MM.1S (cell line): ENCODE measurements at regions not wholly inside any gene's neighbourhood (a gene's known extent, or its start where the extent isn't known, plus 50 kb on each side); places are given as distances from the start of the nearest gene placed in this dataset.

ENCODE experiments used
- DNase-seq: peaks from one replicate; pipeline ENCODE4 v3.0.0-alpha.2; 2015
- H2AFZ ChIP-seq: fragments of 300-600 bp; sonication (generic); 2 replicates; pipeline ENCODE4 v1.6.0; 2016; ENCODE audit warnings: antibody characterized with exemption, low read length
- H3F3A ChIP-seq: fragments of 300-600 bp; sonication (generic); 2 replicates; pipeline ENCODE4 v1.6.1; 2016; ENCODE audit warnings: mild to moderate bottlenecking, antibody characterized with exemption, low read length, moderate library complexity, mixed read lengths; ENCODE audit not compliant: insufficient read depth
- H3K27ac ChIP-seq: fragments of 300-600 bp; sonication (generic); 2 replicates; pipeline ENCODE4 v1.5.1; 2016; ENCODE audit warnings: mild to moderate bottlenecking, low read length
- H3K27me3 ChIP-seq: fragments of 300-600 bp; sonication (generic); replicated peaks from 2 replicates; pipeline ENCODE4 v1.6.0; 2016; ENCODE audit warnings: low read length; ENCODE audit not compliant: insufficient read depth
- H3K36me3 ChIP-seq: fragments of 300-600 bp; sonication (generic); replicated peaks from 2 replicates; pipeline ENCODE4 v1.6.1; 2016; ENCODE audit warnings: mild to moderate bottlenecking, low read length, mixed read lengths; ENCODE audit not compliant: insufficient read depth
- H3K4me1 ChIP-seq: fragments of 300-600 bp; sonication (generic); 2 replicates; pipeline ENCODE4 v1.6.1; 2016; ENCODE audit warnings: low read length, mixed read lengths
- H3K4me2 ChIP-seq: fragments of 300-600 bp; sonication (generic); 2 replicates; pipeline ENCODE4 v1.6.0; 2016; ENCODE audit warnings: low read depth, low read length
- H3K4me3 ChIP-seq: fragments of 300-600 bp; sonication (generic); 2 replicates; pipeline ENCODE4 v1.5.1; 2016; ENCODE audit warnings: low read length, mixed read lengths
- H3K79me2 ChIP-seq: fragments of 300-600 bp; sonication (generic); 2 replicates; pipeline ENCODE4 v1.6.1; 2016; ENCODE audit warnings: mixed run types, low read length, mixed read lengths
- H3K9ac ChIP-seq: fragments of 300-600 bp; sonication (generic); 2 replicates; pipeline ENCODE4 v1.6.1; 2016; ENCODE audit warnings: low read length, mixed read lengths
- H3K9me2 ChIP-seq: fragments of 300-600 bp; sonication (generic); replicated peaks from 2 replicates; pipeline ENCODE4 v1.6.1; 2016; ENCODE audit warnings: mild to moderate bottlenecking, low read length, mixed read lengths; ENCODE audit not compliant: insufficient read depth
- H3K9me3 ChIP-seq: fragments of 300-600 bp; sonication (generic); replicated peaks from 2 replicates; pipeline ENCODE4 v1.6.1; 2016; ENCODE audit warnings: mild to moderate bottlenecking, low read length, mixed read lengths; ENCODE audit not compliant: insufficient read depth
- H4K20me1 ChIP-seq: fragments of 300-600 bp; sonication (generic); 2 replicates; pipeline ENCODE4 v1.6.1; 2016; ENCODE audit warnings: mild to moderate bottlenecking, low read length, moderate library complexity, mixed read lengths; ENCODE audit not compliant: insufficient read depth
- CTCF ChIP-seq: fragments of 300-600 bp; sonication (generic); IDR thresholded peaks from 2 replicates; pipeline ENCODE4 v1.5.1; 2016; ENCODE audit warnings: antibody characterized with exemption, low read length, mixed read lengths
- EZH2 ChIP-seq: fragments of 300-600 bp; sonication (generic); optimal IDR thresholded peaks from 2 replicates; pipeline ENCODE3; 2017; ENCODE audit warnings: low read depth, mild to moderate bottlenecking, antibody characterized with exemption, low read length, mixed read lengths
- EZH2phosphoT487 ChIP-seq: fragments of 300-600 bp; sonication (generic); IDR thresholded peaks from 2 replicates; pipeline ENCODE4 v1.6.1; 2018; ENCODE audit warnings: antibody characterized with exemption, low read length

- Histone ChIP-seq H3K4me2 (peak overlapping the region; percentile 62), H2AFZ (no peak overlapping the region), H3K4me1 (peaks cover 12% of the 10 kb centered on the region), H3F3A (no peaks in the 10 kb centered on the region), H3K4me3 (peak overlapping the region; percentile 29; the same call in 1 of the 2 replicates), H3K9me2 (no peaks in the 10 kb centered on the region), H3K79me2 (no peaks in the 10 kb centered on the region), H4K20me1 (no peaks in the 10 kb centered on the region), H3K36me3 (no peaks in the 10 kb centered on the region), H3K9ac (no peak overlapping the region), H3K27ac (no peak overlapping the region), H3K9me3 (no peaks in the 10 kb centered on the region), H3K27me3 (no peaks in the 10 kb centered on the region)
- TF ChIP-seq CTCF, result no peak
- TF ChIP-seq EZH2, result no peak
- no peak for TF ChIP-seq EZH2phosphoT487
- DNase-seq, result peak; percentile 58
These were observed 51.6 kb upstream of the UBL3 start for GRCh38 chr13:29901710-29902631.
